HuH-7 (cell line): ENCODE measurements at regions not wholly inside any gene's neighbourhood (a gene's known extent, or its start where the extent isn't known, plus 50 kb on each side); places are given as distances from the start of the nearest gene placed in this dataset.
"Not testable (repeated sequence)": the region's sequence is repeated elsewhere in the genome, so short reads cannot be mapped to it uniquely, and the experiment has no call there.

ENCODE experiments used
- DNase-seq: peaks from one replicate; pipeline ENCODE4 v3.0.0; 2011; ENCODE audit warnings: low spot score

GRCh38 chr5:40277161-40277906, 402.4 kb upstream of the PTGER4 start:
- no peak for DNase-seq

GRCh38 chr5:40276426-40277102, 403.2 kb upstream of the PTGER4 start:
- DNase-seq, result no peak

GRCh38 chr5:40274568-40274967, 405.1 kb upstream of the PTGER4 start:
- DNase-seq, result no peak

- no peak for DNase-seq
Observed at GRCh38 chr5:40273936-40274335, 405.8 kb upstream of the PTGER4 start.

GRCh38 chr5:40271476-40271875, 408.2 kb upstream of the PTGER4 start:
- DNase-seq, result no peak

GRCh38 chr5:40270274-40270845, 409.4 kb upstream of the PTGER4 start:
- DNase-seq, result no peak

GRCh38 chr5:40268088-40268487, 411.6 kb upstream of the PTGER4 start:
- DNase-seq, result no peak

GRCh38 chr5:40266952-40267351, 412.8 kb upstream of the PTGER4 start:
- DNase-seq, result no peak

- no peak for DNase-seq
Observed at GRCh38 chr5:40261984-40262383, 417.7 kb upstream of the PTGER4 start.

GRCh38 chr5:40260361-40260760, 419.4 kb upstream of the PTGER4 start:
- DNase-seq, result no peak

- DNase-seq, result no peak
Observed at GRCh38 chr5:40258222-40258621, 421.5 kb upstream of the PTGER4 start.

- no peak for DNase-seq
Observed at GRCh38 chr5:40240671-40241070, 439.0 kb upstream of the PTGER4 start.

- DNase-seq, result no peak
Observed at GRCh38 chr5:40240111-40240510, 439.6 kb upstream of the PTGER4 start.

- no peak for DNase-seq
Observed at GRCh38 chr5:40238066-40238745, 441.5 kb upstream of the PTGER4 start.

- DNase-seq, result no peak
Observed at GRCh38 chr5:40235471-40236400, 444.0 kb upstream of the PTGER4 start.

GRCh38 chr5:40233268-40233667, 446.4 kb upstream of the PTGER4 start:
- DNase-seq, result no peak

- DNase-seq, result no peak
Observed at GRCh38 chr5:40227931-40228330, 451.8 kb upstream of the PTGER4 start.

- DNase-seq, result no peak
Observed at GRCh38 chr5:40227366-40227765, 452.3 kb upstream of the PTGER4 start.

GRCh38 chr5:40226906-40227305, 452.8 kb upstream of the PTGER4 start:
- DNase-seq, result no peak

- not testable (repeated sequence) for DNase-seq
Observed at GRCh38 chr5:40225147-40225546, 454.6 kb upstream of the PTGER4 start.

GRCh38 chr5:40224421-40224820, 455.3 kb upstream of the PTGER4 start:
- DNase-seq, result no peak
